EL (cell line): ENCODE measurements at regions not wholly inside any gene's neighbourhood (a gene's known extent, or its start where the extent isn't known, plus 50 kb on each side); places are given as distances from the start of the nearest gene placed in this dataset.

Source experiments
- DNase-seq: peaks from one replicate; pipeline ENCODE4 v3.0.0-alpha.2; 2016

GRCh38 chr1:50289495-50289894 lies 133.7 kb downstream of the DMRTA2 start:
- DNase-seq = no peak

DNA sequence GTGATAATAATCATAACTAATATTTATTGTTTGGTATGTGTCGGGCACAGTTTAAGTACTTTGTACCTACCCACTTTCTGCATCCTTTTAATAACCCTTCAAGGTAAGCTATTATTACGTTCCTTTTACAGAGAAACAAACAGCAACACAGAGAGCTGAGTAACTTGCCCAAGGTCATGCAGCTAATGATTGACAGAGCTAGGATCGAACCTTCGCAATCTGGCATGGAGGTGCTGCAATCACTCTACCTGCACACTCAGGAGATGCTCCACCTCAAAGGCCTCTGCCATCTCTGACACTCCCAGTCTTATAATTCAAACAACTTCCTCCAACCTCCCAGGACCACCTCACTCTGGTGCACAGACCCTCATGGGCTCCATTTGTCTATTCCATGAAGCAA lies 137.2 kb downstream of the DMRTA2 start:
- no peak for DNase-seq

DNA sequence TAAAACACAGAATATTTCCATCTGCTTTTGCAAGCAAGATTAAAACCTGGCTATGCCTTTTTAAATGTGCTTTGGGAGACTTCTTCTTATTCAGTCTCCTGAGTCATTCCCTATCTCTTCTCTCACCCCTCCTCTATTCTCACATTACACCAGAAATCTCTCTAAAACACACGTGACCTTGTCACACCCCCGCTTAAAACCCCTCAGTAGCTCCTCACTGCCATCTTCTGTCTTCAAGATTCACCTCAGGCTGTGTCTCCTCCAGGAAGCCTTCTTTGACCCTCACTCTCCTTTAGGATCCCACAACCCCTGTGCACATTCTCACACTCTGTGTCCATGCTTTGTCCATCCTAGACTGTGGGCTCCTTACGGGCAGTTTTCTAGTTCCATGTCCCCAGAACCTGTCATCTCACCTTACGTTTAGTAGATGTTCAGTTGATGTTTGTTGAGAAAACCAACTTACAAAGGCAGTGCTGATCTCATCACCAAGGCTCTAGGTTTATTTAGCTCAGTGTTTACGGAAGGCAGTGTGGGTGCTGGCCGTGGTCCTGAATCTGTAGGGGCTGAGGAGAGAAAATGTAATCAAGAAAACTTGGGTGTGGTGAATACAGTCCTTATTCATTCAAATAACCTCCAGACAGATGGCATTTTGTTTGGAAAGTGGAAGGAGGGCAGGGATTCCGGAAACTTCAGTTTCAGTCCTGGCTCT lies 143.5 kb downstream of the DMRTA2 start:
- DNase-seq = no peak

DNA sequence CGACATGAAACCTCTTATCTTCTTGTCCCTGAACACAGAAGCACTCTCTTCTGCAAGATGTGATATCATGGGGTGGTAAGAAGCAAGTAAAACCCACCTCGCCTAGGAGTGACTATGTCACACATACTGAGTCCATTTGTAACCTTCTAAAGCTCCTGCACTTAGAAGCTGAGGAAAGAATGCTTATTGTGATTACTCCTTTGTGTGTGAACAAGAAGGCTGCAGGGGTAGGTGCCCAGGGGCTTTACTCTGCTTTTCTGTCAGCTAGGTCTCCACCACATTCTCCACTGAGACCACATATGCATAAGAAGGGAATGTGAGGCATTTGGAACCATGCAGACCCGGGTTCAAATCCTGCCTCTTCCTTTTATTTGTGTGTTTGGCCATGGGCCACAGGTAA lies 144.3 kb downstream of the DMRTA2 start:
- DNase-seq = no peak

GRCh38 chr1:50278410-50278809 lies 144.8 kb downstream of the DMRTA2 start:
- no peak for DNase-seq

- DNase-seq = no peak
These were observed 147.7 kb downstream of the DMRTA2 start for GRCh38 chr1:50275566-50275965.

- DNase-seq = no peak
These were observed 150.3 kb downstream of the DMRTA2 start for GRCh38 chr1:50272912-50273311.

- DNase-seq = peak; percentile 10
These were observed 151.2 kb downstream of the DMRTA2 start for GRCh38 chr1:50271968-50272578.

- no peak for DNase-seq
These were observed 151.9 kb downstream of the DMRTA2 start for GRCh38 chr1:50271337-50271736.

GRCh38 chr1:50270926-50271325 lies 152.3 kb downstream of the DMRTA2 start:
- no peak for DNase-seq

DNA sequence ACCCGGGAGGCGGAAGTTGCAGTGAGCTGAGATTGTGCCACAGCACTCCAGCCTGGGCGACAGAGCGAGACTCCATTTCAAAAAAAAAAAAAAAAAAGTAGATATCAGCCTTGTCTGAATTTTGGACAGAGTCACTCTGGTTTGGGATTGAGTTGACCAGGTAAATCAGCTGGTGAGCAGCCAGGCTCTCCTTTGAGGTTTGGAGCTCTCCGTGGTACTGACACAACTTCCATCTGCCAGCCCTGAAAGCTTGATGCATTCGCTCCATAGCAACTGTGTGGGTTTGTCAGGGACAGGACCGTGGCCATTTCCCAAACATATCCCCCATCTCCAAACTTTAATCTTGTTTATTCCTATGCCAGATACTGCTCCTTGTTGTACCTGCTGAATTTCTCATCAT lies 155.2 kb downstream of the DMRTA2 start:
- DNase-seq = no peak

DNA sequence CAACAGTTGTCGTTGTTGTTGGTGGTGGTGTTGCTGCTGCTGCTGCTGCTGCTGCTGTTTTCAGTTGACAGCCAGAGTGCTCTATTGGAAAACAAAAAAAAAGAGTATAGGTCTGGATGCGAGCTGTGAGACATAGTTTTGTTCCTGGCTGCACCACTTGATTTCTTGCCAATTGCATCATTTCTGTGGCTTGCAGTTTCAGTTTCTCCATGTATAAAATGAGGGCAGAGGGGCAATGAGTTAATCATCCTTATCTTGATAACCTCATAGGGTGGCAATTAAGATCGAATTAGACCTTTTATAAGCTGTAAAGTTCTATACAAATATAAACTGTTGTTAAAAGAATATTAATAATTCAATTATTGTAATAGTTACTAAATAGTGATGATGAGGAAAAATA lies 156.7 kb downstream of the DMRTA2 start:
- DNase-seq = peak; percentile 2

DNA sequence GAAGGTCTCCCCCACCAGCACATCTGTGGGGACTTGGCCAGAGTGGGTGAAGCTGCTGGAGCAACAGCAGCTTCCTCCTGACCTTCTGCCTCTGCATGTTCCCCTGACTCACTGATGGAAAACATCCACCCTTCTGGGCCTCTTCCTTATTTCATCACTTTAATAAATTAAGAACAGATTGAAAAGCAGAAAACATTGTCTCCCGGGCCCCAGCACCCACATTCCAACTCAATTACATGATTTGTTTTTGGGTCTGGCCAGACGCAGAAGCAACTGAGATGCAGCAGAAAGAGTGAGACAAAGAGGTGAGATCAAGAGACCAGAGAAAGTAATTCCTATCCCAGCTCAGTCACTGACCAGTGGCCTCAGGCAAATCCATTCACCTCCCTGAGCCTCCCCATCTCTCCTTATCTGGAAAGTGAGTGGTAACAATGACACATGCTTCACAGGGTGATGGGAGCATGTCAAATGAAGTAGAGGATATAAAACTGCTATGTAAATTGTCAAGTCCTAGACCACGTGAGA lies 157.1 kb downstream of the ELAVL4 start:
- peak; percentile 16 for DNase-seq

- DNase-seq = no peak
These were observed 155.9 kb downstream of the ELAVL4 start for GRCh38 chr1:50264590-50264989.

GRCh38 chr1:50262436-50262835 lies 153.7 kb downstream of the ELAVL4 start:
- DNase-seq = no peak

GRCh38 chr1:50261951-50262350 lies 153.2 kb downstream of the ELAVL4 start:
- DNase-seq = no peak

GRCh38 chr1:50257940-50258685 lies 149.4 kb downstream of the ELAVL4 start:
- DNase-seq = no peak

DNA sequence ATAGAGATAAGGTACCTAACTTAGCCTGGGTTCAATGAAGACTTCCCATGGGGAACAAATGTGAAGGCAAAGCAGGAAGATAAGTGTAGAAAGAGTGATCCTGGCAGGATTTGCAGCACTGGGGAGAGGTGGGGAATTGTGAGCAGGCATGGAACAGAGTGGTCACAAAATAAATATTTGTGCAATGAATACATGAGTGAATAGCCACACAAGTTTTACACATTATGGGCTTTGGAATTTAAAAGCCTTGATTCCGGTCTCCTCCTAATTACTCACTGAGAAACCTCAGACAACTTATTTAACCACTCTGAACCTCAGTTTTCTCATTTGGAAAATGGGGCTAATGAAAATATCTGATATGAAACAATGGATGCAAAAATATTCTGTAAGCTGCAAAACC lies 148.3 kb downstream of the ELAVL4 start:
- no peak for DNase-seq
